Cardiac muscle cell (in vitro differentiated cells and primary cell): ENCODE measurements at regions not wholly inside any gene's neighbourhood (a gene's known extent, or its start where the extent isn't known, plus 50 kb on each side); places are given as distances from the start of the nearest gene placed in this dataset.

Experiments used
- DNase-seq, 2 donors: peaks; one replicate each; pipeline versions ENCODE4 v3.0.0 to v3.0.0-alpha.2; 2010 to 2017; ENCODE audit warnings: low read depth in 1 of 2, low spot score in 1 of 2
- H3K27ac ChIP-seq: fragments of 200-600 bp; sonication (generic); 2 replicates; pipeline ENCODE4 v1.5.1; 2016
- H3K27me3 ChIP-seq: fragments of 200-600 bp; sonication (generic); 2 replicates; pipeline ENCODE4 v1.6.0; 2016; ENCODE audit warnings: control low read depth
- H3K36me3 ChIP-seq: fragments of 200-600 bp; sonication (generic); 2 replicates; pipeline ENCODE4 v1.5.1; 2016; ENCODE audit warnings: control low read depth
- H3K4me1 ChIP-seq: fragments of 200-600 bp; sonication (generic); 2 replicates; pipeline ENCODE4 v1.8.1; 2017; ENCODE audit warnings: low read depth, mild to moderate bottlenecking, mixed run types
- H3K4me3 ChIP-seq: fragments of 200-600 bp; sonication (generic); 2 replicates; pipeline ENCODE4 v1.5.1; 2016; ENCODE audit warnings: mild to moderate bottlenecking
- H3K9me3 ChIP-seq: fragments of 200-600 bp; sonication (generic); 2 replicates; pipeline ENCODE4 v1.5.1; 2017; ENCODE audit warnings: low read depth, mild to moderate bottlenecking, control low read depth
- TF ChIP-seq, protein P1 (sequence below): IDR thresholded peaks from 2 replicates; pipeline ENCODE4 v1.5.1; 2012; ENCODE audit warnings: low read depth, mild to moderate bottlenecking, low read length

DNA sequence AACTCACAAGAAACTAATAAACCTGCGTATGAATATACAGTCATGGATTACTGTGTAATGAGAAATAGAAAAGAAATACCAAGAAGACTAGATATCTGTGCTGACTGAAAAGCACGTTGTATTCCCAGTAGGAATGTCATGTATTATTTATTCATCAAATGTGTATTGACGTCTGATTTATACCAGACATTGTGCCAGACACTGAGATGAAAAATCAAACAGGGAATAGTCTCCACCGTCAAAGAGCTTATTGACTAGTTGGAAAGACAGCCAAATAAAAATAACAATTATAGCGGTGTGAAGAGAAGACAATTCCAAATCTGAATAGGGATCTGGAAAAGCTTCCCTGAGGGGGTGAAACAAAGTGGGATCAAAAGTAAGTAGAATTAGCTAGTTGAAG, 687.6 kb downstream of the C4orf33 start:
- Histone ChIP-seq H3K4me3 (no peak overlapping the region), H3K4me1 (no peaks in the 10 kb centered on the region), H3K27ac (no peak overlapping the region), H3K27me3 (no peaks in the 10 kb centered on the region), H3K9me3 (no peaks in the 10 kb centered on the region), H3K36me3 (no peaks in the 10 kb centered on the region)
- DNase-seq: no peak
- TF ChIP-seq, protein P1, sequence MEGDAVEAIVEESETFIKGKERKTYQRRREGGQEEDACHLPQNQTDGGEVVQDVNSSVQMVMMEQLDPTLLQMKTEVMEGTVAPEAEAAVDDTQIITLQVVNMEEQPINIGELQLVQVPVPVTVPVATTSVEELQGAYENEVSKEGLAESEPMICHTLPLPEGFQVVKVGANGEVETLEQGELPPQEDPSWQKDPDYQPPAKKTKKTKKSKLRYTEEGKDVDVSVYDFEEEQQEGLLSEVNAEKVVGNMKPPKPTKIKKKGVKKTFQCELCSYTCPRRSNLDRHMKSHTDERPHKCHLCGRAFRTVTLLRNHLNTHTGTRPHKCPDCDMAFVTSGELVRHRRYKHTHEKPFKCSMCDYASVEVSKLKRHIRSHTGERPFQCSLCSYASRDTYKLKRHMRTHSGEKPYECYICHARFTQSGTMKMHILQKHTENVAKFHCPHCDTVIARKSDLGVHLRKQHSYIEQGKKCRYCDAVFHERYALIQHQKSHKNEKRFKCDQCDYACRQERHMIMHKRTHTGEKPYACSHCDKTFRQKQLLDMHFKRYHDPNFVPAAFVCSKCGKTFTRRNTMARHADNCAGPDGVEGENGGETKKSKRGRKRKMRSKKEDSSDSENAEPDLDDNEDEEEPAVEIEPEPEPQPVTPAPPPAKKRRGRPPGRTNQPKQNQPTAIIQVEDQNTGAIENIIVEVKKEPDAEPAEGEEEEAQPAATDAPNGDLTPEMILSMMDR: no peak

GRCh38 chr4:129788486-129788885, 692.5 kb downstream of the C4orf33 start:
- TF ChIP-seq, protein P1: no peak
- DNase-seq: no peak
- Histone ChIP-seq H3K9me3 (no peaks in the 10 kb centered on the region), H3K27me3 (no peaks in the 10 kb centered on the region), H3K36me3 (no peaks in the 10 kb centered on the region), H3K4me1 (no peaks in the 10 kb centered on the region), H3K27ac (no peak overlapping the region), H3K4me3 (no peak overlapping the region)

DNA sequence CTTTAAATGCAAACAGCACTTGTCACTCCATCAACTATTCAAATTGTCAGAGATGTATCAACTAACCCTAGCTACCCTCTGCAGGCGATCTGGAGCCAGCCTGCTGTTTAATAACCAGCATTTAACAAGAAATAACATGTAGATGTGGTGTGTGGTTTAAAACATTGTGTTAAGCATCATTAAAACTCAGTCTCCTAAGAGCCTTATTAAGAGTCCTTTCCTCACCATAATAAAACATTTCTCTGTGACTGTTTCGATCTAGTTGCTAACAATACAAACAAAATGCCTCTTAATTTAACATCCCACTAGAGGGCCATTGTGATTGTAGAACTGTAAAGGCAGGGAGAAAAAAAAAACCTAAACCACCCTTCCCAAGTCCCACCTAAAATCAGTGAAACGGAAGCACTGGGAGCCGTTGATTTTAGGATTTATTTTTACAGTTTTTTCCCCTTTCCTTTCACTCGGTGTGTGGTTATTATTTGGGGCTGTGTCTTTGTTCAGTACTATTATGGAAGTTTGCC, 708.6 kb downstream of the C4orf33 start:
- no peaks in the 10 kb centered on the region for H3K27me3 ChIP-seq
- TF ChIP-seq, protein P1: no peak
- H3K4me3 ChIP-seq: no peak overlapping the region
- no peaks in the 10 kb centered on the region for H3K9me3 ChIP-seq
- H3K27ac ChIP-seq: no peak overlapping the region
- DNase-seq: no peak
- no peaks in the 10 kb centered on the region for H3K4me1 ChIP-seq
- no peaks in the 10 kb centered on the region for H3K36me3 ChIP-seq

DNA sequence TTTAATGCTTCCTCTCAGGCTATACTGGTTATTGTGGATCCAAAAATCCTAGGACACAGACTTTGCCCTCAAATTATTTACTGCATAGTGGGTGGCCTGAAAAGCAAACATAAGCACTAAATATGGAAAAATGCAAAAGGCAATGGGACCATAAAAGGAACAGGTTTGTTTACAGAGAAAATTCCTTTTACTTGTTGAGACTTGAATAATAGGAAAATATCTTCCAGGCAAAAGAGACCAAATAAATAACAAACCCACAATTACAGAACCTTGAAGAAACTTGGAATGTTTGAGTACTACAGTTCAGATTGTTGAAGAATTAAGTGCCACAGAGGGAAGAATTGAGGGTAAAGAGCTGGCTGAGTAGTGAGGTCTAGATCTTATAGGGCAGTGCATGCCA, 711.0 kb downstream of the C4orf33 start:
- TF ChIP-seq, protein P1: no peak
- no peaks in the 10 kb centered on the region for H3K36me3 ChIP-seq
- H3K27me3 ChIP-seq: no peaks in the 10 kb centered on the region
- no peaks in the 10 kb centered on the region for H3K9me3 ChIP-seq
- no peak for DNase-seq
- no peaks in the 10 kb centered on the region for H3K4me1 ChIP-seq
- H3K4me3 ChIP-seq: no peak overlapping the region
- no peak overlapping the region for H3K27ac ChIP-seq

DNA sequence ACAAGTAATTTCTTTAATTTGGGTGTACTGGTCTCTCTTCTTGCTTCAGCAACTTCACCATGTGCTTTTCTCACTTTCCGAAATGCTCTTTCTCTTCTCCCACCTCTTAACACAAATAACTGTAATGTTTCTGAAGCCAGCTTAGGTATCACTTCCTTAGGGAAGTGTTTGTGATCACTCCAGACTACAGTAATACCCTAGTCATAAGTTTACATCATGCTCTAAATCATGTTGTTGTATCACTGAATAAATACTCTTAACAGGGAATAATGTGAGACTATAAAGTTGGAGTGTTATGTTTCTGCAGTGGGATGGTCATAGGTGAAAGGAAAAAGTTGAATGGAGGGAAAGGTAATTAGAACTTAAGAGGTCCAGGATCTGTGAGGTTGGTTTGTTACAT, 712.3 kb downstream of the C4orf33 start:
- Histone ChIP-seq H3K9me3 (no peaks in the 10 kb centered on the region), H3K4me1 (no peaks in the 10 kb centered on the region), H3K27me3 (no peaks in the 10 kb centered on the region), H3K27ac (no peak overlapping the region), H3K36me3 (no peaks in the 10 kb centered on the region), H3K4me3 (no peak overlapping the region)
- no peak for DNase-seq
- TF ChIP-seq, protein P1: no peak

GRCh38 chr4:129821073-129821472, 725.1 kb downstream of the C4orf33 start:
- Histone ChIP-seq H3K27ac (no peak overlapping the region), H3K36me3 (no peaks in the 10 kb centered on the region), H3K4me1 (peaks cover 3% of the 10 kb centered on the region), H3K9me3 (no peaks in the 10 kb centered on the region), H3K27me3 (no peaks in the 10 kb centered on the region), H3K4me3 (no peak overlapping the region)
- no peak for DNase-seq
- TF ChIP-seq, protein P1: no peak
